ENCODE measurements at regions not wholly inside any gene's neighbourhood (a gene's known extent, or its start where the extent isn't known, plus 50 kb on each side); places are given as distances from the start of the nearest gene placed in this dataset.

- no peak for DNase-seq
Observed at GRCh38 chr10:10873289-10873688, 144.4 kb upstream of the CELF2 start.

GRCh38 chr10:10873915-10874314 lies 143.8 kb upstream of the CELF2 start:
- DNase-seq, result no peak

GRCh38 chr10:10878963-10879362 lies 138.7 kb upstream of the CELF2 start:
- peak; percentile 51 for DNase-seq

GRCh38 chr10:10881117-10881813 lies 136.4 kb upstream of the CELF2 start:
- no peak for DNase-seq

- no peak for DNase-seq
Observed at GRCh38 chr10:10883737-10884136, 133.9 kb upstream of the CELF2 start.

GRCh38 chr10:10886861-10887531 lies 130.7 kb upstream of the CELF2 start:
- DNase-seq, result no peak

- no peak for DNase-seq
Observed at GRCh38 chr10:10891124-10892082, 126.3 kb upstream of the CELF2 start.

GRCh38 chr10:10892290-10892875 lies 125.3 kb upstream of the CELF2 start:
- no peak for DNase-seq

- no peak for DNase-seq
Observed at GRCh38 chr10:10897400-10897799, 120.3 kb upstream of the CELF2 start.

GRCh38 chr10:10901906-10902305 lies 115.8 kb upstream of the CELF2 start:
- no peak for DNase-seq

GRCh38 chr10:10902951-10903350 lies 114.7 kb upstream of the CELF2 start:
- DNase-seq, result no peak

GRCh38 chr10:10903620-10904019 lies 114.1 kb upstream of the CELF2 start:
- no peak for DNase-seq

- DNase-seq, result no peak
Observed at GRCh38 chr10:10910634-10911033, 107.0 kb upstream of the CELF2 start.

GRCh38 chr10:10911035-10911434 lies 106.6 kb upstream of the CELF2 start:
- no peak for DNase-seq

- DNase-seq, result no peak
Observed at GRCh38 chr10:10911471-10911921, 106.2 kb upstream of the CELF2 start.

GRCh38 chr10:10914144-10914543 lies 103.5 kb upstream of the CELF2 start:
- no peak for DNase-seq

GRCh38 chr10:10915215-10915614 lies 102.5 kb upstream of the CELF2 start:
- DNase-seq, result no peak

GRCh38 chr10:10917031-10917430 lies 100.6 kb upstream of the CELF2 start:
- DNase-seq, result no peak

- DNase-seq, result no peak
Observed at GRCh38 chr10:10919976-10920375, 97.7 kb upstream of the CELF2 start.

GRCh38 chr10:10921826-10922461 lies 95.7 kb upstream of the CELF2 start:
- DNase-seq, result no peak

GRCh38 chr10:10923029-10923651 lies 94.5 kb upstream of the CELF2 start:
- DNase-seq, result no peak

GRCh38 chr10:10925667-10926066 lies 92.0 kb upstream of the CELF2 start:
- no peak for DNase-seq
